ENCODE measurements at regions not wholly inside any gene's neighbourhood (a gene's known extent, or its start where the extent isn't known, plus 50 kb on each side); places are given as distances from the start of the nearest gene placed in this dataset.
"Not testable (repeated sequence)": the region's sequence is repeated elsewhere in the genome, so short reads cannot be mapped to it uniquely, and the experiment has no call there.

GRCh38 chr1:29800120-29800519 lies 563.8 kb downstream of the PTPRU start:
- Histone ChIP-seq H2AFZ (ENCODE audit: low read length) (no peak overlapping the region), H4K20me1 (ENCODE audit: insufficient read depth, low read length) (no peaks in the 10 kb centered on the region), H3K79me2 (ENCODE audit: insufficient read depth, low read length) (no peaks in the 10 kb centered on the region), H3K27me3 (ENCODE audit: control insufficient read depth in 1 of 2, insufficient read depth in 2 of 2, low read length in 2 of 2) (peaks cover 2 to 14% of the 10 kb centered on the region in 2 experiments; a peak in 3 of 5 replicates), H3K9ac (ENCODE audit: insufficient read depth, low read depth, low read length) (no peak overlapping the region), H3K4me3 (replicated peaks in 1 of 3; ENCODE audit: insufficient read depth in 1 of 3, low read depth in 2 of 3, low read length in 3 of 3) (no peak overlapping the region), H3K36me3 (replicated peaks in 1 of 2; ENCODE audit: control insufficient read depth in 1 of 2, insufficient read depth in 2 of 2, low read length in 2 of 2) (no peaks in the 10 kb centered on the region), H3K4me1 (ENCODE audit: insufficient read depth, low read length) (no peaks in the 10 kb centered on the region), H3K4me2 (ENCODE audit: low read depth, low read length) (no peak overlapping the region), H3K9me3 (ENCODE audit: low read length) (no peaks in the 10 kb centered on the region), H3K27ac (ENCODE audit: extremely low read length, insufficient read depth, low read length) (no peak overlapping the region)
- ChIA-PET CTCF (ENCODE audit: low intra/inter-chr PET ratio, low total read pairs) (no interaction called here), POLR2A (no interaction called here)
- in situ Hi-C loops (cut with HindIII; ENCODE audit: extremely low pct_ligation_motif_present, low pct_unique_long_range_greater_than_20kb) = no loop called here
- no peak for DNase-seq (ENCODE audit: low spot score)
- intact Hi-C loops (cut with micrococcal nuclease; ENCODE audit: unreplicated experiment) = no loop called here
- BruUV-seq (replicated peaks) = no TSS peak
- WGBS (ENCODE audit: low lambda C conversion rate) = 50% methylated on average over 1 of the region's 5 CpGs
- TF ChIP-seq MBD4 (IDR thresholded peaks at IDR 0.05; ENCODE audit: borderline replicate concordance, low read length) (no peak), GLMP (CRISPR knock-in tag; IDR thresholded peaks at IDR 0.05; ENCODE audit: borderline replicate concordance) (no peak)
- TF ChIP-seq, protein P1, sequence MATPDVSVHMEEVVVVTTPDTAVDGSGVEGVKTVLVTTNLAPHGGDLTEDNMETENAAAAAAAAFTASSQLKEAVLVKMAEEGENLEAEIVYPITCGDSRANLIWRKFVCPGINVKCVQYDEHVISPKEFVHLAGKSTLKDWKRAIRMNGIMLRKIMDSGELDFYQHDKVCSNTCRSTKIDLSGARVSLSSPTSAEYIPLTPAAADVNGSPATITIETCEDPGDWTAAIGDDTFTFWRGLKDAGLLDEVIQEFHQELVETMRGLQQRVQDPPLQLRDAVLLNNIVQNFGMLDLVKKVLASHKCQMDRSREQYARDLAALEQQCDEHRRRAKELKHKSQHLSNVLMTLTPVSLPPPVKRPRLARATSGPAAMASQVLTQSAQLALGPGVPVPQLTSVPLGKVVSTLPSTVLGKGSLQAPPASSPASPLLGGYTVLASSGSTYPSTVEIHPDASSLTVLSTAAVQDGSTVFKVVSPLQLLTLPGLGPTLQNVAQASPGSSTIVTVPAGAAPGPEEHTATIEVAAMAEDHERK (CRISPR knock-in tag; IDR thresholded peaks at IDR 0.05; ENCODE audit: low read depth) = no peak
- ATAC-seq = no peak
- no peak for FAIRE-seq

GRCh38 chr1:29798699-29799566 lies 562.6 kb downstream of the PTPRU start:
- no peak for ATAC-seq
- 27% methylated on average over 10 of the region's 13 CpGs for WGBS (ENCODE audit: low lambda C conversion rate)
- no peak overlapping the region for H3K27ac ChIP-seq (ENCODE audit: extremely low read length, insufficient read depth, low read length)
- TF ChIP-seq RAD51 (IDR thresholded peaks at IDR 0.05; ENCODE audit: borderline replicate concordance) (peak; percentile 78; the same call in 1 of the 2 replicates), HHEX (CRISPR knock-in tag; IDR thresholded peaks at IDR 0.05) (no peak)
- no peak for DNase-seq (ENCODE audit: low spot score)
- no peaks in the 10 kb centered on the region for H4K20me1 ChIP-seq (ENCODE audit: insufficient read depth, low read length)
- H3K79me2 ChIP-seq (ENCODE audit: insufficient read depth, low read length) = no peaks in the 10 kb centered on the region
- H3K9me3 ChIP-seq (ENCODE audit: low read length) = no peaks in the 10 kb centered on the region
- peaks cover 2 to 5% of the 10 kb centered on the region in 2 experiments; a peak in 2 of 5 replicates for H3K27me3 ChIP-seq (ENCODE audit: control insufficient read depth in 1 of 2, insufficient read depth in 2 of 2, low read length in 2 of 2)
- no peak overlapping the region for H3K9ac ChIP-seq (ENCODE audit: insufficient read depth, low read depth, low read length)
- in situ Hi-C loops (cut with HindIII; ENCODE audit: extremely low pct_ligation_motif_present, low pct_unique_long_range_greater_than_20kb) = loop anchor here (10.0 kb wide), 2 partner anchors 286 to 906 kb away; no protein-coding TSS in a partner anchor
- CTCF ChIA-PET (ENCODE audit: low intra/inter-chr PET ratio, low total read pairs) = no interaction called here
- H2AFZ ChIP-seq (ENCODE audit: low read length) = no peak overlapping the region
- intact Hi-C loops (cut with micrococcal nuclease; ENCODE audit: unreplicated experiment) = no loop called here
- no peak overlapping the region for H3K4me2 ChIP-seq (ENCODE audit: low read depth, low read length)
- H3K36me3 ChIP-seq (replicated peaks in 1 of 2; ENCODE audit: control insufficient read depth in 1 of 2, insufficient read depth in 2 of 2, low read length in 2 of 2) = no peaks in the 10 kb centered on the region
- H3K4me1 ChIP-seq (ENCODE audit: insufficient read depth, low read length) = no peaks in the 10 kb centered on the region
- no peak overlapping the region for H3K4me3 ChIP-seq (replicated peaks in 1 of 3; ENCODE audit: insufficient read depth in 1 of 3, low read depth in 2 of 3, low read length in 3 of 3)
- POLR2A ChIA-PET = no interaction called here
- FAIRE-seq = no peak
- BruUV-seq (replicated peaks) = no TSS peak

DNA sequence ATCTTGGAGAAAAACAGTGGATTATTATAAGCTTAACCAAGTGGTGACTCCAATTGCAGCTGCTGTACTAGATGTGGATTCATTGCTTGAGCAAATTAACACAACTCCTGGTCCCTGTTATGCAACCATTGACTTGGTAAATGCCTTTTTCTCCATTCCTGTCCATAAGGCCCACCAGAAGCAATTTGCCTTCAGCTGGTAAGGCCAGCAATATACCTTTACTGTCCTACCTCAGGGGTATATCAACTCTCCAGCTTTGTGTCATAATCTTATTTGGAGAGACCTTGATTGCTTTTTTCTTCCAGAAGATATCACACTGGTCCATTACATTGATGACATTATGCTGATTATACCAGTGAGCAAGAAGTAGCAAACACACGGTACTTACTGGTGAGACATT lies 560.8 kb downstream of the PTPRU start:
- H4K20me1 ChIP-seq (ENCODE audit: insufficient read depth, low read length); H3K79me2 ChIP-seq (ENCODE audit: insufficient read depth, low read length); H3K4me2 ChIP-seq (ENCODE audit: low read depth, low read length); DNase-seq (ENCODE audit: low spot score); H3K9ac ChIP-seq (ENCODE audit: insufficient read depth, low read depth, low read length); H3K27ac ChIP-seq (ENCODE audit: extremely low read length, insufficient read depth, low read length); H2AFZ ChIP-seq (ENCODE audit: low read length); POLR2A ChIA-PET; BruUV-seq (replicated peaks); CTCF ChIA-PET (ENCODE audit: low intra/inter-chr PET ratio, low total read pairs); H3K4me1 ChIP-seq (ENCODE audit: insufficient read depth, low read length); intact Hi-C loops (cut with micrococcal nuclease; ENCODE audit: unreplicated experiment); H3K9me3 ChIP-seq (ENCODE audit: low read length); H3K4me3 ChIP-seq (replicated peaks in 1 of 3; ENCODE audit: insufficient read depth in 1 of 3, low read depth in 2 of 3, low read length in 3 of 3); H3K36me3 ChIP-seq (replicated peaks in 1 of 2; ENCODE audit: control insufficient read depth in 1 of 2, insufficient read depth in 2 of 2, low read length in 2 of 2); H3K27me3 ChIP-seq (ENCODE audit: control insufficient read depth in 1 of 2, insufficient read depth in 2 of 2, low read length in 2 of 2); FAIRE-seq; ATAC-seq: not testable (repeated sequence)
- WGBS (ENCODE audit: low lambda C conversion rate) = 5% methylated on average over 1 of the region's 1 CpG
- in situ Hi-C loops (cut with HindIII; ENCODE audit: extremely low pct_ligation_motif_present, low pct_unique_long_range_greater_than_20kb) = loop anchor here (10.0 kb wide), 2 partner anchors 288 to 908 kb away; no protein-coding TSS in a partner anchor
